Right lobe of liver (tissue), 4 donors: ENCODE measurements at regions not wholly inside any gene's neighbourhood (a gene's known extent, or its start where the extent isn't known, plus 50 kb on each side); places are given as distances from the start of the nearest gene placed in this dataset.

Source experiments
- POLR2A ChIP-seq: fragments of 450-650 bp; IDR thresholded peaks from one replicate; pipeline ENCODE4 v1.6.1; 2017; ENCODE audit warnings: antibody characterized with exemption, mild to moderate bottlenecking
- TF ChIP-seq, protein P1 (sequence below), 4 donors: fragments of 200-600 bp in 3 of 4; fragments of 450-650 bp in 1 of 4; IDR thresholded peaks; one replicate each; pipeline versions ENCODE4 v1.5.1 to v1.8.0; 2016 to 2022; ENCODE audit warnings: antibody characterized with exemption in 4 of 4, mild to moderate bottlenecking in 2 of 4
- donor health status: DM: no; HTN: no; CAD: no.
- donor health status: DM: no; HTN: no; CAD: no.
- donor health status: DM: no; HTN: yes; CAD: no.

DNA sequence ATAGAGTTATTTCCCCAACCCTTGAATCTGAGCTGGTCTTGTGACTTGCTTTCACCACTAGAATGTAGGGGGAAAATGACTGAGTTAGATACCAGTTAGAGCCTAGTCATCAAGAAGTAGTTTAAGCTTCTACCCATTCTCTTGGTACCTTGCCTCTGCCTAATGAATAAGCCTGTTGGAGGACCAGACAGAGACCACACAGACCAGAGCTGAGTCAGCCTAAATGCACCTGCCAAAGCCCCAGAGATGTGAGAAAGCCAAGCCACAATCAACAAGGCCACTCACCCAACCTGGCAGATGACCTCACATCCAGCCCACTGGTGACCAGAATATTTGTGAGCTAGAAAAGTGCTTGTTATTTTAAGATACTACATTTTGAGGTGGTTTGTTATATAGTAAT is 85.2 kb upstream of the DCLK2 start:
- TF ChIP-seq, protein P1, sequence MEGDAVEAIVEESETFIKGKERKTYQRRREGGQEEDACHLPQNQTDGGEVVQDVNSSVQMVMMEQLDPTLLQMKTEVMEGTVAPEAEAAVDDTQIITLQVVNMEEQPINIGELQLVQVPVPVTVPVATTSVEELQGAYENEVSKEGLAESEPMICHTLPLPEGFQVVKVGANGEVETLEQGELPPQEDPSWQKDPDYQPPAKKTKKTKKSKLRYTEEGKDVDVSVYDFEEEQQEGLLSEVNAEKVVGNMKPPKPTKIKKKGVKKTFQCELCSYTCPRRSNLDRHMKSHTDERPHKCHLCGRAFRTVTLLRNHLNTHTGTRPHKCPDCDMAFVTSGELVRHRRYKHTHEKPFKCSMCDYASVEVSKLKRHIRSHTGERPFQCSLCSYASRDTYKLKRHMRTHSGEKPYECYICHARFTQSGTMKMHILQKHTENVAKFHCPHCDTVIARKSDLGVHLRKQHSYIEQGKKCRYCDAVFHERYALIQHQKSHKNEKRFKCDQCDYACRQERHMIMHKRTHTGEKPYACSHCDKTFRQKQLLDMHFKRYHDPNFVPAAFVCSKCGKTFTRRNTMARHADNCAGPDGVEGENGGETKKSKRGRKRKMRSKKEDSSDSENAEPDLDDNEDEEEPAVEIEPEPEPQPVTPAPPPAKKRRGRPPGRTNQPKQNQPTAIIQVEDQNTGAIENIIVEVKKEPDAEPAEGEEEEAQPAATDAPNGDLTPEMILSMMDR (IDR thresholded peaks at IDR 0.05) = no peak
- TF ChIP-seq POLR2A = no peak
